ENCODE measurements at regions not wholly inside any gene's neighbourhood (a gene's known extent, or its start where the extent isn't known, plus 50 kb on each side); places are given as distances from the start of the nearest gene placed in this dataset.
"Not testable (repeated sequence)": the region's sequence is repeated elsewhere in the genome, so short reads cannot be mapped to it uniquely, and the experiment has no call there.

GRCh38 chr1:191695865-191696264 lies 462.4 kb upstream of the RGS18 start:
- no peak for DNase-seq

GRCh38 chr1:191696354-191696753 lies 461.9 kb upstream of the RGS18 start:
- no peak for DNase-seq

- DNase-seq = no peak
These were observed 460.7 kb upstream of the RGS18 start for GRCh38 chr1:191697556-191697955.

- no peak for DNase-seq
These were observed 460.0 kb upstream of the RGS18 start for GRCh38 chr1:191698246-191698645.

GRCh38 chr1:191699343-191699742 lies 458.9 kb upstream of the RGS18 start:
- no peak for DNase-seq

GRCh38 chr1:191700922-191701321 lies 457.3 kb upstream of the RGS18 start:
- no peak for DNase-seq

GRCh38 chr1:191702124-191702523 lies 456.1 kb upstream of the RGS18 start:
- no peak for DNase-seq

- no peak for DNase-seq
These were observed 451.0 kb upstream of the RGS18 start for GRCh38 chr1:191707288-191707687.

GRCh38 chr1:191709215-191709614 lies 449.0 kb upstream of the RGS18 start:
- DNase-seq = no peak

- no peak for DNase-seq
These were observed 446.3 kb upstream of the RGS18 start for GRCh38 chr1:191711961-191712360.

GRCh38 chr1:191714845-191715244 lies 443.4 kb upstream of the RGS18 start:
- DNase-seq = no peak

GRCh38 chr1:191729742-191730141 lies 428.5 kb upstream of the RGS18 start:
- DNase-seq = no peak

- DNase-seq = not testable (repeated sequence)
These were observed 426.5 kb upstream of the RGS18 start for GRCh38 chr1:191731608-191732302.

- no peak for DNase-seq
These were observed 423.9 kb upstream of the RGS18 start for GRCh38 chr1:191734321-191734720.

GRCh38 chr1:191739544-191739943 lies 418.7 kb upstream of the RGS18 start:
- DNase-seq = no peak

- no peak for DNase-seq
These were observed 405.9 kb upstream of the RGS18 start for GRCh38 chr1:191752342-191752741.

- DNase-seq = no peak
These were observed 398.2 kb upstream of the RGS18 start for GRCh38 chr1:191760016-191760415.

- DNase-seq = no peak
These were observed 369.7 kb upstream of the RGS18 start for GRCh38 chr1:191788551-191788950.

- no peak for DNase-seq
These were observed 360.1 kb upstream of the RGS18 start for GRCh38 chr1:191798178-191798577.

- DNase-seq = no peak
These were observed 354.0 kb upstream of the RGS18 start for GRCh38 chr1:191804311-191804710.

- DNase-seq = not testable (repeated sequence)
These were observed 344.7 kb upstream of the RGS18 start for GRCh38 chr1:191813593-191813992.

- DNase-seq = no peak
These were observed 340.1 kb upstream of the RGS18 start for GRCh38 chr1:191818198-191818597.

GRCh38 chr1:191831572-191831971 lies 326.7 kb upstream of the RGS18 start:
- no peak for DNase-seq

- no peak for DNase-seq
These were observed 318.4 kb upstream of the RGS18 start for GRCh38 chr1:191839891-191840290.

All from NCI-H345 (cell line).